DMS79 (cell line): ENCODE measurements at regions not wholly inside any gene's neighbourhood (a gene's known extent, or its start where the extent isn't known, plus 50 kb on each side); places are given as distances from the start of the nearest gene placed in this dataset.
"Not testable (repeated sequence)": the region's sequence is repeated elsewhere in the genome, so short reads cannot be mapped to it uniquely, and the experiment has no call there.

ENCODE experiments used
- DNase-seq: peaks from one replicate; lab custom pipeline; 2025; lab: John Stamatoyannopoulos, UW

GRCh38 chr3:137820366-137820765, 56.3 kb downstream of the SOX14 start:
- DNase-seq: no peak

DNA sequence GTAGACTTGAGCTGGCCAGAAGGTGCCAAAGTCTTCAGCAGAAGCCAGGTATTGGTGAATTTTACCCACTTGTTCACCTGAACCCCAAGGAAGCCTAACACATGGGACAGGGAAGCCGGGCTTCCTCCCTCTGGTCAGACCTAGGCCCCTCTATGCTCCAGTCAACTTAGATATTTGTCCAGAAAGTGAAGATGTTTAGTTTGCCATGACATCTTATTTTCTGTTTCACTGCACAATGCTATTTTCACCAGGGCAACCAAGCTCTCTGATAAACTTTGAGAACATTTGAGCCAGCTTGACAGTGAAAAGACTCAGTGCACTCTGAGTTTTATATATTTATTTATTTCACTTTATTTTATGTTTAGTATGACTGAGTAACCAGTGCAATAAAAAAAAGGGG, 71.0 kb downstream of the SOX14 start:
- DNase-seq: no peak

DNA sequence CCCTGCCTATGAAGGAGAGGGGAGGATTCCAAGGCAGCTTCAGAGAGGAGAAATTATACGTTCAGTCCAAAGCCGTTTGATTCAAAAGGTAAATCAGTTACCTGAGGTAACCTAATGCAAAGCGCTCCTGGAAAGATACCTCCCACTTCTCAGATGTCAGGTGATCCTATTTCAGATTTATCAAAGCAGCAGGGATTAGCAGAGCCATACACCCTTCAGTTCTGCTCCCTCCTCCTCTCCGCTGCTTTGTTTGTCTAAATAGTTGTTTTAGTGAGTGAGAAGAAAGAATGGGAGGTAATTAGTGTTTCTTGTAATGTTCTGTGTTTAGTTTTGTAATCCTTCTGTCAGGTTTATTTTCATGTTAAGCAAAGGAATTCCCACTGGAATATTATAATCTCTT, 81.1 kb downstream of the SOX14 start:
- DNase-seq: no peak

- no peak for DNase-seq
These were observed 81.6 kb downstream of the SOX14 start for GRCh38 chr3:137845666-137846065.

DNA sequence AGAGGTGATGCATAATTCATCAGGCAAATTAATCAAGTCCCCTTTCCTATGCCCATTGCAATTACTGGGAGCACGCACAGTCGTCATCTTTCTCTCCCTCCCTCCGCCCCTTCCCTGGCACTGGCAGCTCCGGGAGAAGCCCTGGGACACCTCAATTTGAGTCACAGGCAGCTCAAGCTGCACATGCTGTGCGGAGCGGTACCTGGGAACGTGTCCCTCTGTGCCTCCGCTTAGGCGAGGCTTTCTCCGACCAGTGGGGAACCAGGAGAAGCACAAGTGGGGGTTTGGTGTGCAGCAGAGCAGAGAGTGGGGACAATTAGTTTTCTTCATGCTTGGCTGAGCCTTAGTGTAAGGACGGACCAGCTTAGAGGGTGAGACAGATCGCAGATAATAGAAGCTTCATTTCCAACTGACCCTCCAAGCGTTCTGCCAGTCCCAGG, 88.3 kb downstream of the SOX14 start:
- DNase-seq: no peak

DNA sequence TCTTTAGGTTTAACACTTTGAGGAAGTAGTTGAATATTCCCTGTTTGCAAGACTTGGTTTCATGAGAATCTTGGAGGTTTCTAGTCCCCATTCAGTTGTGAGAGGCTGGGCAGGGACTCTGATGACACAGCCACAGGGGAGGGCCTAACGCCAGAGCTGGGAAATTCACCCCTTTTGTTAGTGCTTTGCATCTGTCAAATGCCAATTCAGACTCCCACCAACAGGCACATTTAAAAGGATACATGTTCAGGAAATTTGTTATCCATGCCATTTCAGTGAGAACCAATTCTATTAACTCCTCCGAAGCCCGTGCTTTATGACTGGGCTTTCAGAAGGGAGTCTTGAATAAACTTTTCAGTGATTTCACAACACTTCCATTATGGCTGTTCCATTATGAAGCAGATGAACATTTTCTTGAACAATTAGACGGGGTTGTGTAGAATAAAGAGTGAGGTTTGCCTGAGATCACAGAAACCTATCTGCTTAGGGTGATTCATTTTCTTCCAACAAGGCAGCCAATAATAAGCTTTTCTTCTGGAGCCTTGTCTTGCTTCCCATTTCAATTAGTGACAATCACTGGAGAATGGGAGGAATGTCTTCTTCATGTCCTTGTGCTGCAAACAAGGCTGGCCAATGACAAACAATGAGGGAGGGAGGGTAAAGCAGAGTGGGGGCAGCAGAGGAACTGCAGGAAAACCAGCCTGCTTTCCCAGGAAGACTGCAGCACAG, 90.6 kb downstream of the SOX14 start:
- DNase-seq: no peak

GRCh38 chr3:137866001-137866400, 101.9 kb downstream of the SOX14 start:
- DNase-seq: no peak

DNA sequence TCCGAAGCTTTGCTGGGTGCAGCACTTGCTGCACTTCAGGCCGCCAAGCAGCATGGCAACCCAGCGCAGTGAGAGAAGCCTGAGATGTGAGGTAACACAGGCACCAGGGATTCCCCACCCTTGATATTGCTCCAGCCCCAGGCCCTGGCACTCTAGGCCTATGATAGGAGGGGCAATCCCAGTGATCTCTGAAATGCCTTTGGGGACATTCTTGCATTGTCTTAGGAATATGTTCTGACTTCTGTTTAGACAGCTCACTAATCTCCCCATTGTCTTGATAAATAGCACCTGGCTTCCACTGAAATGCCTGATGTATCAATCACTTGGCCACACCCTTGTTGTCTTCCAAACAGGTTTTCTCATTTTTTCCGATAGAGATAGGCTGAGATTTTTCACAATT, 102.8 kb downstream of the SOX14 start:
- no peak for DNase-seq

- DNase-seq: no peak
These were observed 103.5 kb downstream of the SOX14 start for GRCh38 chr3:137867611-137868010.

- DNase-seq: no peak
These were observed 104.9 kb downstream of the SOX14 start for GRCh38 chr3:137869022-137869421.

- not testable (repeated sequence) for DNase-seq
These were observed 108.5 kb downstream of the SOX14 start for GRCh38 chr3:137872589-137872988.

DNA sequence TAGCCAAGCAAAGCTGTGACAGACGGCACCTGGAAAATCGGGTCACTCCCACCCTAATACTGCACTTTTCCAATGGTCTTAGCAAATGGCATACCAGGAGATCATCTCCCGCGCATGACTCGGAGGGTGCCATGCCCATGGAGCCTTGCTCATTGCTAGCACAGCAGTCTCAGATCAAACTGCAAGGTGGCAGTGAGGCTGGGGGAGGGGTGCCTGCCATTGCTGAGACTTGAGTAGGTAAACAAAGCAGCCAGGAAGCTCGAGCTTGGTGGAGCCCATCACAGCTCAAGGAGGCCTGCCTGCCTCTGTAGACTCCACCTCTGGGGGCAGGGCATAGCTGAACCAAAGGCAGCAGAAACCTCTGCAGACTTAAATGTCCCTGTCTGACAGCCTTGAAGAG, 113.1 kb upstream of the CLDN18 start:
- DNase-seq: not testable (repeated sequence)

DNA sequence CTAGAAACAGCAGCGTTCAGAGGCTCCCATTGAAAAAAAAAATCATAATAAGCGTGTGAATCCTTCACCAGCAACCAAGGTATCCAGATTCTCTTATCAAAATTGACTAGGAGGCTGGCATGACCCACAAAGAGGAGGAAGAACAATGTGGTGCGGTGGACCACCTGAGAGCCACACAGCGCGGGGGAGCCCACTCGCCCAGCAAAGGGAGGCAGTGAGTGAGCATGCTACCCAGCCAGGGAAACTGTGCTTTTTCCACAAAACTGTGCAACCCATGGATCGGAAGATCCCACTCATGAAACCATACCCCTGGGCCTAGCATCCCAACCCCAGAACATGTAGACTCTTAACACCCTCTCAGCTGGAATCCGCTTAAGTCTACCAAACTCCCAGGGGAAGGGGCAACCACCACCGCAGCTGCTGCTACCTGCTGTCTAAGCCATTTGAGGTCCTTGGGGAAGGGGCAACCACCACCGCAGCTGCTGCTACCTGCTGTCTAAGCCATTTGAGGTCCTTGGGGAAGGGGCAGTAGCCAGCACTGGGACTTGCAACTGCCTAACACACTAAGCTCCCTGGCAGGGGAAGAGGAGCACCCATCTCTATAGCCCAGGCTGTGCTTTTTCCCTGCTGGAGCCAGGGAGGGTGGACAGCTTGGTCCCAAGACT, 102.8 kb upstream of the CLDN18 start:
- DNase-seq: no peak

DNA sequence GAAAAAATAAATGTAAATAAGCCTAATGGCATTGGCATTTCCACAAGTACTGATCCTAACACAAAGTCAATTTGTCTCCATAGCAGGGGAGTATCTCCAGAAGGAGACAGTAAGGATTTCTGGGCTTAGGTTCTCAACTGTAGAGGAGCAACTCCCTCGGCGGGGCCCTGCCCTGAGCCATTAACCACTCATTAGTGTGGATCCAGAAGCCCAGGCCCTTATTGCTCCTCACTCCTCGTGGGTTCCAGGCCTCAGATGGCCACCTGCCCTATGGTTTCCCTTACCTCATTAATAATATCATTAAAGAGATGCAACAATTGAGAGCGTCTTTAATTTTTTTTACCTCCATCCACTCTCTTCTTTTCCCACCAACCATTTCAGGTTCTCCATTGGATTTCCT, 85.3 kb upstream of the CLDN18 start:
- DNase-seq: no peak

- DNase-seq: no peak
These were observed 84.9 kb upstream of the CLDN18 start for GRCh38 chr3:137925080-137925479.

DNA sequence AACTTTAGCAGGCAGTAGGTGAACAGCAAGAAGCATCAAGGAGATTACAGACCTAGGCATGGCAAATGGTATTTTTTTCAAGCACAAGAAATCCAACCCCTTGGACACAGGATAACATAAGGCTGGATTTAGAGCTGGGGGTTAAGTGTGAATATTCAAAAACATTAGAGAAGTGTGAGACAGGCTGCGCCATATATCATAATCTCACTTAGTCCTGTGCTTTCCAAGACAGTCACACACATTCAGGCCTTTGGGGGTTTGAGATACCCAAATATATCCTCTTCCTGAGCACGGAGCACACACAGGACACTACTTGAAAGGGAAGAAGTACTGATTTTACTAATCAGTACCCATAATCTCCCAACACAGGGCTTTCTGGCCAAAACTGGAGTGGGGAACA, 83.0 kb upstream of the CLDN18 start:
- no peak for DNase-seq

- no peak for DNase-seq
These were observed 79.0 kb upstream of the CLDN18 start for GRCh38 chr3:137930976-137931375.

GRCh38 chr3:137938876-137939275, 71.1 kb upstream of the CLDN18 start:
- DNase-seq: no peak

- no peak for DNase-seq
These were observed 65.4 kb upstream of the CLDN18 start for GRCh38 chr3:137944593-137944992.

- peak; percentile 27 for DNase-seq
These were observed 63.5 kb upstream of the CLDN18 start for GRCh38 chr3:137946356-137946973.

GRCh38 chr3:137947117-137947516, 62.8 kb upstream of the CLDN18 start:
- DNase-seq: no peak

DNA sequence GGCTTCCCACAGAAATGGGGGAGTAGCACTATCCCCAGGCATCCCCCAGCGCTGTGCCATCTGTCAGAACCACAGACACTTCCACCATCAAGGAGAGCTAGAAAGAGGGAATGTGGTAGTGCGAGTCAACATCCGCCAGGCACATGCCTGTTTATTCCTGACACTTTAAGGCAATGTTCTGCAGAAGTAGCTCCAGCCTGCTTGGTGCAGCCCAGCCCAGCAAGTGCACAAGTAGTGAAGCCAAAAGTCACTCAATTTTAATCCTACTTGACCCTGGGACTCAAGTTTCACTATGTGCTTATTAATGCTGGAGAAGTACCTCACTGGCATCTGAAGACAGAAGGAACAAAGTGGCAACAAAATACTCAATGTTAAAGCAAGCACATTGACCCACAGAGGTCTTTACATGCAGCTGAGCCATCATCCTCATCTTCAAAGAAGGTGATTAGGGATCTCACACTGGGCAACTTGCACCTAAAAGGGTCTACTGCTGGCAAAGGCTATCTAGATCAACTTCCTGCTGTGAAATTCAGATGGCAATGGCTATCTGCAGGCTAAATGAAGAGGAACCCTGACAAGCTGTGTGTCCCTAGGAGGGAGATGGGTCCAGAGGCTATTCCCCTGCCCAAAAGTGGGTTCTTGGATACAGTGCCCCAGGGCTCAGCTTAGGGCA, 61.4 kb upstream of the CLDN18 start:
- no peak for DNase-seq

DNA sequence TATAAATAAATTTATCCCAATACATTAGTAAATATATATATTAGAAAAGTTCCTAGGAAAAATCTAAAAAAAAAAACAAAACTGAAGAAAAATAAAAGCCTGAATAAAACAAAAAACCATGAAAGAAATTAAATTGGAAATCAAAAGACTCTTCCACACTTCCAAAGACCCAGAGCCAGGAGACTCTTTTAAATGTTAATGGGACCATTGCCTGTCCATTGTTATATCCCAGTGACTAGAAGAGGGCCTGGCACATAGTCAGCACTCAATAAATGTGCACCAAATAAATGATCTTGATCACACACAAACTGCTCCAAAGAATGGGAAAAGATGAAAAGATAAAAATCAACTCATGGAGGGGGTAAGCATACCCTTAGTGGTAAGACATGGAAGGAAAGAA, 51.3 kb upstream of the CLDN18 start:
- DNase-seq: no peak
